Cerebellar cortex (tissue), 1 donor: ENCODE measurements at regions not wholly inside any gene's neighbourhood (a gene's known extent, or its start where the extent isn't known, plus 50 kb on each side); places are given as distances from the start of the nearest gene placed in this dataset.
"Not testable (repeated sequence)": the region's sequence is repeated elsewhere in the genome, so short reads cannot be mapped to it uniquely, and the experiment has no call there.

Experiments used
- DNase-seq: peaks from one replicate; pipeline ENCODE4 v3.0.0-alpha.2; 2015; ENCODE audit warnings: low spot score

- DNase-seq, result peak; percentile 90
These were observed 53.0 kb downstream of the ACTBL2 start for GRCh38 chr5:57429513-57430120.

DNA sequence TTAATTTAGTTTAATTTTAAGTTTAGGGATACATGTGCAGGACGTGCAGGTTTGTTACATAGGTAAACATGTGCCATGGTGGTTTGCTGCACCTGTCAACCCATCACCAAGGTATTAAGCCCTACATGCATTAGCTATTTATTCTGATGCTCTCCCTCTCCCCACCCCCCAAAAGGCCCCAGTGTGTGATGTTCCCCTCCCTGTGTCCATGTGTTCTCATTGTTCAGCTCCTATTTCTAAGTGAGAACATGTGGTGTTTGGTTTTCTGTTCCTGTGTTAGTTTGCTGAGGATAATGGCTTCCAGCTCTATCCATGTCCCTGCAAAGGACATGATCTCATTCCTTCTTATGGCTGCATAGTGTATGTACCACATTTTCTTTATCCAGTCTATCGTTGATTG lies 53.6 kb downstream of the ACTBL2 start:
- not testable (repeated sequence) for DNase-seq

GRCh38 chr5:57422993-57423392 lies 59.6 kb downstream of the ACTBL2 start:
- no peak for DNase-seq

GRCh38 chr5:57422341-57422740 lies 60.3 kb downstream of the ACTBL2 start:
- no peak for DNase-seq

- DNase-seq, result no peak
These were observed 61.8 kb downstream of the ACTBL2 start for GRCh38 chr5:57420801-57421200.

GRCh38 chr5:57417971-57418370 lies 64.6 kb downstream of the ACTBL2 start:
- no peak for DNase-seq

- no peak for DNase-seq
These were observed 65.3 kb downstream of the ACTBL2 start for GRCh38 chr5:57417320-57417719.

GRCh38 chr5:57416278-57416994 lies 66.2 kb downstream of the ACTBL2 start:
- DNase-seq, result peak; percentile 13

- DNase-seq, result no peak
These were observed 67.8 kb downstream of the ACTBL2 start for GRCh38 chr5:57414857-57415256.

GRCh38 chr5:57414191-57414590 lies 68.4 kb downstream of the ACTBL2 start:
- DNase-seq, result no peak

DNA sequence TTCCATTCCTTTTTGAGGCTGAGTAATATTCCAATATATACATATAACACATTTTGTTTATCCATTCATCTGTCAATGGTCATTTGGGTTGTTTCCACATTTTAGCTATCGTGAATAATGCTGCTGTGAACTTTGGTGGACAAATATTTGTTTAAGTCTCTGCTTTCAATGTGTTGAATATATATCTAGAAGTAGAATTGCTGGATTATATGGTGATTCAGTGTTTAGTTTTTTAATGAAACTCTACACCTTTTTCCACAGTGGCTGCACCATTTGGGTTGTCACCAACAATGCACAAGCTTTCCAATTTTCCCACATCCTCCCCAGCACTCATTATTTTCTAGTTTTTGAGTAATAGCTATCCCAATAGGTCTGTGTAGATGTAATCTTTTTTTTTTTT lies 69.5 kb downstream of the ACTBL2 start:
- no peak for DNase-seq

DNA sequence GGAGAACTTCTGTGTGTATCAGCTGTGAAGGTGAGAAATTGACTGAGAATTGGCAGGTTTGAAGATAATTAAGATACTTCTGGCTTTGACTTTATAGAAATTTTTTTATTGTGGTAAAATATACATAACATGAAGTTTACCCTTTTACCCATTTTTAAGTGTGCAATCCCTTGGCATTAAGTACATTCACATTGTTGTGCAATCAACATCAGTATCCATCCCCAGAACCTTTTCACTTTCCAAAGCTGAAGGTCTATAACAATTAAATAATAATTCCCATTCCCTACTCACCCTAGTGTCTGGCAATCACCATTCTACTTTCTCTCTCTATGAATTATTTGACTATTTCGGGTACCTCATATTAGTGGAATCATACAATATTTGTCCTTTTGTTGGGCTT lies 69.9 kb downstream of the ACTBL2 start:
- DNase-seq, result no peak

- no peak for DNase-seq
These were observed 70.6 kb downstream of the ACTBL2 start for GRCh38 chr5:57411982-57412381.

- DNase-seq, result no peak
These were observed 72.0 kb downstream of the ACTBL2 start for GRCh38 chr5:57410374-57411320.

DNA sequence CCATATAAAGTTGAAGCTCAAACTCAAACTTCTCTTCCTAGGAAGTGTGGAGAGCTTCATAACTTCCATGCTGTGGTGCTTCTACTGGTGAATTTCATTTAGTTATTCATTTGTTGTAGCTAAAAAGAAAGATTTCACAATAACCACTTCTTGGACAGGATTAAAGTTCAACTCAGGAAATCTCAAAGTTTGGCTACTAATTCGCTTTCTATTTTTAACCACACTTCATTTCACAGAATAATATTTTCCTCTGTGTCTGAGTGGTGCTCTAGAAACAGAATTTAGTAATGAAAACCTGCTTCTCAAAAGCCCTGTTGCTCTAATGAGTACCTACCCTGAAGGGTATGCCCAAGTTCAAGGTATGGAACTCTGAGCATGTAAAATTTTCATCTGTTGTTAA lies 73.9 kb downstream of the ACTBL2 start:
- no peak for DNase-seq

DNA sequence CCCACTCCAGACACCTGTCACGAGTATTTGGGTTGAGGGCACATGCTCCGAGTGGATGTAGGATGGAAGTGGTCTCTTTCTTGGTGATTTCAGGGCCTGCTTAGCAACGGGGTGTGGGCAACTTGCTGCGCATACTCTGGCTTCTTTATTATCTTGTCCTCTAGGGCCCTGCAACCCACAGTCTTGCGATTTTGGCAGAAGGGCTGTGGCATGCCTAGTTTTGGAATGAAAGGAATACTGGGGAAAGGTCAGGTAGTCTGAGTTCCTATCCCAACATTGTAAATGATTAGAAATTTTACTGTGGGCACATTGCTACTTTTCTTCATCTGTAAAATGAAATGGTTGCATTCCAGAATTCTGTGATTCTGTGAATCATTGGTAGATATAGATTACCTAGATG lies 74.3 kb downstream of the ACTBL2 start:
- no peak for DNase-seq

DNA sequence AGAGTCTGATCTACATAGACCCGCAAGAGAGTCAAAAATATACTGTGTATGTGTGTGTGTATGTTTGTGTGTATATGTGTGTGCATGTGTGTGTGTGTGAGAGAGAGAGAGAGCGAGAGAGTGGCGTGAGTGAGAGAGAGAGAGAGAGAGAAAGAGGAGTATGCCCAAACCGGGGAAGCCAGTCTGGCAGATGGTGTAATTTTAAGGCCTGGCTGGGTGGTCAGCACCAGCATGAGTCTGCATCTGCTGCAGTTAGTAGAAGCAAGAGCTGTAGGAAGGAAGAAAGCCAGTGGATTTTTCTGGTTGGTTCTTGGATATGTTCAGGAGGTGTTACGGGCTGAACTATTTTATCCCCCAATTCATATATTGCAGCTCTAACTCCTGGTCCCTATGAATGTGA lies 75.2 kb downstream of the ACTBL2 start:
- peak; percentile 74 for DNase-seq

- no peak for DNase-seq
These were observed 76.0 kb downstream of the ACTBL2 start for GRCh38 chr5:57406641-57407040.

DNA sequence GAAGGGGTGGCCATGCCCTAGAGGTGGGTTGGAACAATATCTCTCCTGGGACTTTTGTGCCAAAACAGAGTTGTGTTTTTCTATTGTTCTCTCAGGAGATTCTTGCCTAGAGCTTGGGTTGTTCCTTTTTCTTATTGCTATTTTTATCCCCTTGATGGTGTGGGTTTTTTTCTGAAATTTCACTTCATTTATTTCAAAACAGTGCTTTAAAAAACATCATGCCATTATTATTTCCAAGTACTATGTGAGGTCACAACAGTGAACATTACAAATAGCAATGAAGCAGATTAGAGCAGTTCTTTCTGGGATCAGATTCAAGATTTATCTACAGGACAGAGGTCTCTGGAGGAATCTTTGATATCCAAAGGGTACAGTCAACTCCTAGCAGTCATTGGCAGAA lies 76.6 kb downstream of the ACTBL2 start:
- DNase-seq, result no peak

- DNase-seq, result no peak
These were observed 79.8 kb downstream of the ACTBL2 start for GRCh38 chr5:57402761-57403160.

- DNase-seq, result no peak
These were observed 80.3 kb downstream of the ACTBL2 start for GRCh38 chr5:57402348-57402747.

DNA sequence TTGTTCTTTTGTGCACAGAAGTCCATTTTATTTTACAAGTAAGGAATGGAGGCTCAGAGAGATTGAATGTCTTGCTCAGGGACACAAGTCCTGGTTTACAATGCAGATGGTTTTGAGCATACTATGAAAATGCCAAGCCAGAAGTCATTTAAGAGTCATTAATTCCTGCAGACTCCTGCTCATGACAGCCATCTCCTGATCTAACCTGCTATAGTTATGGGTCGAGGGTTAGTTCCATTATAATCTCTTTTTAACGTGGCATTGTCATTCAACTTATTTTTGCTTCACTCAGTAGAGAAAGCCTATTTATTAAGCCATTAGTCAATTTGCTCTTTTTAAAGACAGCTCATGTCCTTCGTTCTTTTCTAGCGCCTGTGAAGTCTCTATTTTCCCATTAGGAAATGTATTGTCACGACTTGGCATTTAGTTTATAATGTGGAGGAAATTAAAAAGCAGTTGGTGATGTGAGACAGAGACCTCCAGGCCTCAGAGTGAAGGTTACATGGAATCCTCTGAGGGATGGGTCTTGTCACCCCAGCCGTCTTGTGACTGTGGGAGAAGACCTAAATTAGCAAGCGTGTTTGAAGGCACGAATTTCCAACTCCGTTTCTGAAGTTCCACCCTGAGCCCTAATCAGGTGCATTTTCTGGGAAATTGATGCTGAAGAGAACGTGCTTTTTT lies 84.1 kb downstream of the ACTBL2 start:
- DNase-seq, result no peak
